Common myeloid progenitor, CD34-positive (primary cell): ENCODE measurements at regions not wholly inside any gene's neighbourhood (a gene's known extent, or its start where the extent isn't known, plus 50 kb on each side); places are given as distances from the start of the nearest gene placed in this dataset.

Source experiments
- CTCF ChIA-PET: fragments of 350-600 bp; sonication (Branson Sonifier 250); formaldehyde crosslinking; loops from one replicate; lab custom pipeline; 2021; ENCODE audit warnings: antibody characterized with exemption; lab: Charles Lee
- POLR2A ChIA-PET: fragments of 350-600 bp; sonication (Branson Sonifier 250); formaldehyde crosslinking; loops from one replicate; lab custom pipeline; 2021; ENCODE audit warnings: antibody characterized with exemption; lab: Charles Lee
- DNase-seq, 3 donors: peaks; one replicate each; pipeline versions ENCODE4 v3.0.0 to v3.0.0-alpha.2; 2013
- H3K27ac ChIP-seq, 2 experiments: 1 replicate in 1 of 2; 2 replicates in 1 of 2; pipeline ENCODE4 v1.7.0; 2013; ENCODE audit warnings: inconsistent platforms in 2 of 2, low read length in 2 of 2, mild to moderate bottlenecking in 2 of 2, low read depth in 1 of 2, moderate library complexity in 1 of 2; ENCODE audit not compliant: severe bottlenecking in 2 of 2, insufficient read depth in 1 of 2, poor library complexity in 1 of 2
- H3K27me3 ChIP-seq, 5 experiments: replicated peaks in 2 of 5; 1 replicate in 3 of 5; 2 replicates in 2 of 5; pipeline versions ENCODE4 v1.6.1 to v1.7.0; 2013; ENCODE audit warnings: low read length in 4 of 5, mild to moderate bottlenecking in 2 of 5, moderate library complexity in 2 of 5, inconsistent platforms in 1 of 5; ENCODE audit not compliant: insufficient read depth in 5 of 5, control insufficient read depth in 4 of 5
- H3K36me3 ChIP-seq, 4 experiments: 1 replicate in 2 of 4; 2 replicates in 2 of 4; pipeline versions ENCODE4 v1.6.1 to v1.7.0; 2013; ENCODE audit warnings: low read length in 3 of 4, control low read depth in 1 of 4, mild to moderate bottlenecking in 1 of 4; ENCODE audit not compliant: control insufficient read depth in 4 of 4, insufficient read depth in 4 of 4
- H3K4me1 ChIP-seq, 4 experiments: 1 replicate in 3 of 4; 2 replicates in 1 of 4; pipeline versions ENCODE4 v1.6.1 to v1.7.1; 2013; ENCODE audit warnings: low read length in 3 of 4, mild to moderate bottlenecking in 3 of 4, control low read depth in 1 of 4, inconsistent platforms in 1 of 4, moderate library complexity in 1 of 4; ENCODE audit not compliant: control insufficient read depth in 4 of 4, insufficient read depth in 4 of 4; ENCODE audit errors: control extremely low read depth in 1 of 4
- H3K4me3 ChIP-seq, 7 experiments: 1 replicate in 4 of 7; 2 replicates in 3 of 7; pipeline versions ENCODE4 v1.5.1 to v1.7.0; 2013; ENCODE audit warnings: mild to moderate bottlenecking in 7 of 7, low read length in 6 of 7, moderate library complexity in 6 of 7, inconsistent platforms in 2 of 7, low read depth in 2 of 7, control low read depth in 1 of 7; ENCODE audit not compliant: insufficient read depth in 4 of 7, control insufficient read depth in 1 of 7; ENCODE audit errors: extremely low read depth in 1 of 7
- H3K9me3 ChIP-seq, 5 experiments: 1 replicate in 4 of 5; 2 replicates in 1 of 5; pipeline versions ENCODE4 v1.6.1 to v1.7.1; 2013; ENCODE audit warnings: low read length in 4 of 5, mild to moderate bottlenecking in 2 of 5, inconsistent platforms in 1 of 5, low read depth in 1 of 5, moderate library complexity in 1 of 5; ENCODE audit not compliant: control insufficient read depth in 4 of 5, insufficient read depth in 2 of 5; ENCODE audit errors: control extremely low read depth in 1 of 5
- WGBS: methylation state at CpG from one replicate; pipeline ENCODE4 v1.1.5; 2013; ENCODE audit not compliant: insufficient coverage; 5-methylcytosine and 5-hydroxymethylcytosine counted together

GRCh38 chr22:48282804-48283203, 1520.4 kb downstream of the TBC1D22A start:
- Histone ChIP-seq H3K4me3 (no peak overlapping the region), H3K36me3 (no peaks in the 10 kb centered on the region), H3K9me3 (peaks cover 0 to 6% (median 2%) of the 10 kb centered on the region in 5 experiments), H3K27ac (no peak overlapping the region), H3K27me3 (peaks cover 0 to 20% (median 6%) of the 10 kb centered on the region in 5 experiments), H3K4me1 (no peaks in the 10 kb centered on the region)
- CTCF ChIA-PET, result no interaction called here
- WGBS, result no CpG with 5 or more reads among the region's 2 CpGs
- POLR2A ChIA-PET, result no interaction called here
- no peak for DNase-seq

GRCh38 chr22:48279461-48279756, 1517.0 kb downstream of the TBC1D22A start:
- 76% methylated on average over 4 of the region's 6 CpGs for WGBS

GRCh38 chr22:48278620-48279460, 1516.4 kb downstream of the TBC1D22A start:
- POLR2A ChIA-PET, result no interaction called here
- peaks cover 0 to 31% (median 9%) of the 10 kb centered on the region in 5 experiments for H3K27me3 ChIP-seq
- H3K4me3 ChIP-seq, result no peak overlapping the region
- CTCF ChIA-PET, result no interaction called here
- 73% methylated on average over 19 of the region's 19 CpGs for WGBS
- no peaks in the 10 kb centered on the region for H3K36me3 ChIP-seq
- peaks cover 0 to 6% (median 0%) of the 10 kb centered on the region in 5 experiments for H3K9me3 ChIP-seq
- no peak for DNase-seq
- H3K27ac ChIP-seq, result no peak overlapping the region
- no peaks in the 10 kb centered on the region for H3K4me1 ChIP-seq

More at GRCh38 chr22:48279461-48279756, 1517.0 kb downstream of the TBC1D22A start:
- H3K4me1 ChIP-seq, result no peaks in the 10 kb centered on the region
- H3K27me3 ChIP-seq, result peaks cover 0 to 31% (median 9%) of the 10 kb centered on the region in 5 experiments
- peaks cover 0 to 6% (median 0%) of the 10 kb centered on the region in 5 experiments for H3K9me3 ChIP-seq
- POLR2A ChIA-PET, result no interaction called here
- no peak for DNase-seq
- CTCF ChIA-PET, result no interaction called here
- no peak overlapping the region for H3K4me3 ChIP-seq
- H3K27ac ChIP-seq, result no peak overlapping the region
- no peaks in the 10 kb centered on the region for H3K36me3 ChIP-seq

GRCh38 chr22:48277868-48278581, 1515.6 kb downstream of the TBC1D22A start:
- DNase-seq, result no peak
- CTCF ChIA-PET, result no interaction called here
- WGBS, result 76% methylated on average over 12 of the region's 19 CpGs

GRCh38 chr22:48276994-48277867, 1514.8 kb downstream of the TBC1D22A start:
- no peak overlapping the region for H3K27ac ChIP-seq
- POLR2A ChIA-PET, result no interaction called here
- H3K9me3 ChIP-seq, result peaks cover 0 to 6% (median 0%) of the 10 kb centered on the region in 5 experiments
- H3K4me3 ChIP-seq, result no peak overlapping the region
- no peak for DNase-seq
- CTCF ChIA-PET, result no interaction called here
- WGBS, result 92% methylated on average over 17 of the region's 20 CpGs
- H3K36me3 ChIP-seq, result no peaks in the 10 kb centered on the region
- no peaks in the 10 kb centered on the region for H3K4me1 ChIP-seq
- H3K27me3 ChIP-seq, result peaks cover 0 to 34% (median 9%) of the 10 kb centered on the region in 5 experiments

More at GRCh38 chr22:48277868-48278581, 1515.6 kb downstream of the TBC1D22A start:
- Histone ChIP-seq H3K36me3 (no peaks in the 10 kb centered on the region), H3K27ac (no peak overlapping the region), H3K4me3 (no peak overlapping the region), H3K27me3 (peaks cover 0 to 31% (median 9%) of the 10 kb centered on the region in 5 experiments), H3K4me1 (no peaks in the 10 kb centered on the region), H3K9me3 (peaks cover 0 to 6% (median 0%) of the 10 kb centered on the region in 5 experiments)
- POLR2A ChIA-PET, result no interaction called here

GRCh38 chr22:48275412-48275811, 1513.0 kb downstream of the TBC1D22A start:
- Histone ChIP-seq H3K9me3 (no peaks in the 10 kb centered on the region), H3K36me3 (no peaks in the 10 kb centered on the region), H3K4me3 (no peak overlapping the region), H3K4me1 (no peaks in the 10 kb centered on the region), H3K27ac (no peak overlapping the region), H3K27me3 (peaks cover 0 to 31% (median 9%) of the 10 kb centered on the region in 5 experiments)
- ChIA-PET POLR2A (no interaction called here), CTCF (no interaction called here)
- 96% methylated on average over 9 of the region's 10 CpGs for WGBS
- DNase-seq, result no peak
